ENCODE measurements at regions not wholly inside any gene's neighbourhood (a gene's known extent, or its start where the extent isn't known, plus 50 kb on each side); places are given as distances from the start of the nearest gene placed in this dataset.

DNA sequence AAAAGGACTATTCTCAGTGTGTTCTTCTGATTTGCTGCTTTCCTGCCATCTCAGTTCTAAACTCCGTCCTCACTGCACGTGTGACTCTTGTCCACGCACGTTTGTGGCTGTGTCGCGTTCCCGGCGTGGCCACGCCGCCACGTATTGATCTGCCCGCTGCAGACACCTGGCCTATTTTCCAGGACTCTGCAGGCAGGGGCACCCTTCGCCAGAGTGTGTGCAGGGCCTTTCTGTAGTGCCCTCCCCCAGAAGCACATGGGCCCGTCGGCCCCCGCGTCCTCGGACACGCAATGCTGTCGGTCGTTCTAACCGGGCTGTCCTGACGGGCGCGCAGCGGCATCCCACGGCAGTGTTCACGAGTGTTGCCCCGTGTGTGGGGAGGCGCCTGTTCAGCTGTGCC is 87.6 kb downstream of the YTHDF1 start:
- no peak for TF ChIP-seq CTCF (IDR thresholded peaks at IDR 0.05; ENCODE audit: low read depth, low read length, missing control alignments)
- no peak overlapping the region for H3K4me3 ChIP-seq (ENCODE audit: low read depth, low read length)
- DNase-seq (ENCODE audit: low read depth), result no peak
- in situ Hi-C loops (cut with HindIII; ENCODE audit: low sequenced_read_pairs), result no loop called here

DNA sequence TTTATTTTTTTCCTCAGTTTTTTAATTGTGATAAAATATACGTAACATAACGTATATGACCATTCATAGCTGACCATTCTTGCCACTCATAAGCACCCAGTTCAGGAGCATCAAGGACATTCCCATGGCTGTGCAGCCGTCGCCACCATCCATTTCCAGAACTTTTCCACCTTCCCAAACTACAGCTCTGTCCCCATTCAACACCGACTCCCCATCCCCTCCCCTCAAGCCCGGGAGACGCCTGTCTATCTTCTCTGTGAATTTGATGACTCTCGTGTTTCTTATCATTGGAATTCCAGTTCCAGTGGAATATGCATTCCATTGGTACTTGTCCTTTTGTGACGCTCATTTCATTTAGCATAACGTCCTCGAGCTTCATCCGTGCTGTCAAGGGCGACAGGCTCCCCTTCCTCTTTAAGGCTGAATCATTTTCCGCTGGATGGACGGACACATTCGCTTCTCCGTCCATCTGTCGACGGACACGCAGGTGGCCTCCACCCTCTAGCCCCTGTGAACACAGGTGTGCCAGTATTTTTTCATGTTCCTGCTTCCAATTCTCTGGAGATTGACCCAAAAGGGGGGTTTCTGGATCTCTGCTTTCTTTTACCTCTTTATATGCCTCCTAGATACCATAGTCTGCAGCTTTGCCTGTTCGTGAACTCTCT is 88.1 kb downstream of the YTHDF1 start:
- DNase-seq (ENCODE audit: low read depth), result no peak
- no peak overlapping the region for H3K4me3 ChIP-seq (ENCODE audit: low read depth, low read length)
- no peak for TF ChIP-seq CTCF (IDR thresholded peaks at IDR 0.05; ENCODE audit: low read depth, low read length, missing control alignments)
- in situ Hi-C loops (cut with HindIII; ENCODE audit: low sequenced_read_pairs), result no loop called here

- DNase-seq (ENCODE audit: low read depth), result no peak
- in situ Hi-C loops (cut with HindIII; ENCODE audit: low sequenced_read_pairs), result no loop called here
- H3K4me3 ChIP-seq (ENCODE audit: low read depth, low read length), result no peak overlapping the region
- TF ChIP-seq CTCF (IDR thresholded peaks at IDR 0.05; ENCODE audit: low read depth, low read length, missing control alignments), result no peak
Observed at GRCh38 chr20:63126876-63127699, 88.8 kb downstream of the YTHDF1 start.

GRCh38 chr20:63125838-63126601 is 89.9 kb downstream of the YTHDF1 start:
- in situ Hi-C loops (cut with HindIII; ENCODE audit: low sequenced_read_pairs), result no loop called here
- TF ChIP-seq CTCF (IDR thresholded peaks at IDR 0.05; ENCODE audit: low read depth, low read length, missing control alignments), result no peak
- H3K4me3 ChIP-seq (ENCODE audit: low read depth, low read length), result no peak overlapping the region
- no peak for DNase-seq (ENCODE audit: low read depth)

- no peak for DNase-seq (ENCODE audit: low read depth)
- no peak overlapping the region for H3K4me3 ChIP-seq (ENCODE audit: low read depth, low read length)
- TF ChIP-seq CTCF (IDR thresholded peaks at IDR 0.05; ENCODE audit: low read depth, low read length, missing control alignments), result no peak
- in situ Hi-C loops (cut with HindIII; ENCODE audit: low sequenced_read_pairs), result no loop called here
Observed at GRCh38 chr20:63125581-63125837, 90.4 kb downstream of the YTHDF1 start.

DNA sequence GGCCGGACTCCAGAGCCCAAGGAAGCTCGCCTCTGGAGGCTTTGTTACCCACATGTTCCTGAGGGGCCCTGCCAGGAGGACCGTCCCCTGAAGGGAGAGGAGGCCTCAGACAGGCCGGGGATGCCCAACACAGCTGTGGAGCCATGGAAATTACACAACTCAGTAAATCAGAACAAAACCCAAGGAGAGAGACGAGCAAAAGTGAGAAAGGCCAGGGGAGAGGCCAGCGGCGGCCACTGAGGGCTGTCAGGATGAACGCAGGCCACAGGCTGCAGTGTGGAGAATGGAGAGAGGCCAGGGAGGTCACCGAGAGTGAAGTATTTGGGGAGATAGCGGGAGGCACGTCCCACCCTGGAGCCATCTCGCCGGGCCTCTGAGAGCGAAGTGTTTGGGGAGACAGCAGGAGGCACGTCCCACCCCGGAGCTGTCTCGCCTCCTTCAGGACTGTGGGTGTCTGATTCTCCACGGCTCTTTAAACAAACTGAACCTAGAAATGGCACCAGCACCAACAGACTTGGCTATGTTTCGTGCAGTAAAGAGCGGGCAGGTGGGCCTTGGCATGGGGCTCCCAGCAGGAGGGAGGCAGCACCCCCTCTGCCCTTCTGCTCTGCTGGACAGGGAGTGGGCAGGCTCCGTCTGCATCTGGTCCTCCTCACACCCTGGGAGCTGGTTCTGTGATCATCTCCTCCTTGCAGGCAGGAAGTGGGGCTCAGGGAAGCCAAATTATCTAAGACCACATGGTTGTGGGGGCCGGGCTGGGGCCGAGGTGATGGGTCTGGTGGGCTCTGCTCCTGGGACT is 91.0 kb downstream of the YTHDF1 start:
- TF ChIP-seq CTCF (IDR thresholded peaks at IDR 0.05; ENCODE audit: low read depth, low read length, missing control alignments), result no peak
- DNase-seq (ENCODE audit: low read depth), result no peak
- no peak overlapping the region for H3K4me3 ChIP-seq (ENCODE audit: low read depth, low read length)
- in situ Hi-C loops (cut with HindIII; ENCODE audit: low sequenced_read_pairs), result no loop called here

Data from astrocyte of the cerebellum (primary cell).